SK-N-SH (cell line): ENCODE measurements at regions not wholly inside any gene's neighbourhood (a gene's known extent, or its start where the extent isn't known, plus 50 kb on each side); places are given as distances from the start of the nearest gene placed in this dataset.
"Not testable (repeated sequence)": the region's sequence is repeated elsewhere in the genome, so short reads cannot be mapped to it uniquely, and the experiment has no call there.

Source experiments
- CTCF ChIA-PET: fragments of 300-600, 350-600 bp; formaldehyde crosslinking; extraction: SDS; loops from one replicate; lab custom pipeline; 2021; lab: Yijun Ruan, JAX
- POLR2A ChIA-PET: fragments of 350-600 bp; sonication (Branson Sonifier 250); formaldehyde crosslinking; extraction: SDS; loops from one replicate; lab custom pipeline; 2020; ENCODE audit warnings: antibody characterized with exemption, inconsistent platforms; lab: Yijun Ruan, JAX
- DNase-seq: peaks from one replicate; pipeline ENCODE4 v3.0.0; 2012
- H2AFZ ChIP-seq: fragments of 200-600 bp; sonication (generic); 2 replicates; pipeline ENCODE4 v1.8.1; 2016; ENCODE audit warnings: antibody characterized with exemption, mild to moderate bottlenecking, low read depth
- H3F3A ChIP-seq: fragments of 200-600 bp; sonication (generic); replicated peaks from 2 replicates; pipeline ENCODE3; 2016; ENCODE audit warnings: antibody characterized with exemption, mild to moderate bottlenecking; ENCODE audit not compliant: insufficient read depth
- H3K27ac ChIP-seq, 2 experiments: fragments of 200-500 bp in 1 of 2; fragments of 200-600 bp in 1 of 2; sonication (Bioruptor generic) in 1 of 2; sonication (generic), shearing (Covaris generic) in 1 of 2; 2 replicates each; pipeline versions ENCODE4 v1.5.1 to v1.6.1; 2014 to 2016; ENCODE audit warnings: low read depth in 2 of 2, inconsistent platforms in 1 of 2, low read length in 1 of 2, mild to moderate bottlenecking in 1 of 2, mixed read lengths in 1 of 2
- H3K27me3 ChIP-seq: fragments of 200-600 bp; sonication (generic), shearing (Covaris generic); 2 replicates; pipeline ENCODE4 v1.6.1; 2016; ENCODE audit warnings: mixed run types; ENCODE audit not compliant: insufficient read depth
- H3K36me3 ChIP-seq, 2 experiments: fragments of 200-500 bp in 1 of 2; fragments of 200-600 bp in 1 of 2; sonication (Bioruptor generic) in 1 of 2; sonication (generic) in 1 of 2; replicated peaks in 1 of 2; 2 replicates each; pipeline versions ENCODE3 to v1.5.1; 2014 to 2016; ENCODE audit warnings: low read length in 1 of 2, mild to moderate bottlenecking in 1 of 2; ENCODE audit not compliant: insufficient read depth in 2 of 2, control insufficient read depth in 1 of 2
- H3K4me1 ChIP-seq, 2 experiments: fragments of 200-500 bp in 1 of 2; fragments of 200-600 bp in 1 of 2; sonication (Bioruptor generic) in 1 of 2; sonication (generic), shearing (Covaris generic) in 1 of 2; 2 replicates each; pipeline versions ENCODE4 v1.5.1 to v1.6.1; 2014 to 2016; ENCODE audit warnings: low read depth in 1 of 2, low read length in 1 of 2, mixed run types in 1 of 2; ENCODE audit not compliant: insufficient read depth in 2 of 2, control insufficient read depth in 1 of 2
- H3K4me2 ChIP-seq: fragments of 200-600 bp; sonication (generic), shearing (Covaris generic); 2 replicates; pipeline ENCODE4 v1.6.1; 2017; ENCODE audit warnings: mixed run types
- H3K4me3 ChIP-seq, 2 experiments: fragments of 200-500 bp in 1 of 2; fragments of 200-600 bp in 1 of 2; sonication (Bioruptor generic) in 1 of 2; sonication (generic), shearing (Covaris generic) in 1 of 2; 2 replicates each; pipeline versions ENCODE4 v1.5.1 to v1.8.1; 2014 to 2016; ENCODE audit warnings: low read depth in 2 of 2, inconsistent platforms in 1 of 2, low read length in 1 of 2, mild to moderate bottlenecking in 1 of 2, mixed read lengths in 1 of 2, moderate library complexity in 1 of 2
- H3K79me2 ChIP-seq: fragments of 200-600 bp; sonication (generic); 2 replicates; pipeline ENCODE4 v1.8.1; 2017; ENCODE audit warnings: mild to moderate bottlenecking; ENCODE audit not compliant: insufficient read depth
- H3K9ac ChIP-seq: fragments of 200-600 bp; sonication (generic); 2 replicates; pipeline ENCODE4 v1.6.1; 2017; ENCODE audit warnings: mixed run types
- H3K9me2 ChIP-seq: fragments of 200-600 bp; sonication (generic); 2 replicates; pipeline ENCODE4 v1.6.1; 2017; ENCODE audit warnings: mixed run types
- H3K9me3 ChIP-seq: fragments of 200-600 bp; sonication (generic); 2 replicates; pipeline ENCODE4 v1.6.1; 2017; ENCODE audit warnings: mixed run types, mild to moderate bottlenecking, moderate library complexity
- H4K20me1 ChIP-seq: fragments of 200-600 bp; sonication (generic); 2 replicates; pipeline ENCODE4 v1.6.1; 2017; ENCODE audit warnings: mild to moderate bottlenecking, mixed run types; ENCODE audit not compliant: insufficient read depth
- CHD2 ChIP-seq: fragments of 150-350 bp; IDR thresholded peaks from 2 replicates; pipeline ENCODE4 v1.6.1; 2018; ENCODE audit warnings: low read length; ENCODE audit not compliant: partially characterized antibody
- EZH2phosphoT487 ChIP-seq: fragments of 200-600 bp; sonication (generic); IDR thresholded peaks from 2 replicates; pipeline ENCODE4 v1.6.1; 2017; ENCODE audit warnings: low read depth, mixed run types, mild to moderate bottlenecking, antibody characterized with exemption, moderate library complexity, borderline replicate concordance
- FOSL2 ChIP-seq: IDR thresholded peaks from 2 replicates; pipeline ENCODE4 v1.4.0; 2012; ENCODE audit warnings: low read depth, mild to moderate bottlenecking, moderate library complexity, borderline replicate concordance
- GABPA ChIP-seq: IDR thresholded peaks from 2 replicates; pipeline ENCODE4 v1.4.0; 2012; ENCODE audit warnings: low read depth, mild to moderate bottlenecking
- JUND ChIP-seq: IDR thresholded peaks from 2 replicates; pipeline ENCODE4 v1.4.0; 2012
- MEF2A ChIP-seq: IDR thresholded peaks from 2 replicates; pipeline ENCODE4 v1.4.0; 2012; ENCODE audit warnings: low read depth, borderline replicate concordance
- RAD21 ChIP-seq: IDR thresholded peaks from 2 replicates; pipeline ENCODE4 v1.6.1; 2012; ENCODE audit warnings: mild to moderate bottlenecking, low read length
- RFX5 ChIP-seq: IDR thresholded peaks from 2 replicates; pipeline ENCODE4 v1.6.1; 2012; ENCODE audit warnings: mild to moderate bottlenecking, improper control_type of control experiment, low read length
- TCF12 ChIP-seq: IDR thresholded peaks from 2 replicates; pipeline ENCODE4 v1.4.0; 2012
- TEAD4 ChIP-seq: IDR thresholded peaks from 2 replicates; pipeline ENCODE4 v1.4.0; 2012; ENCODE audit warnings: mild to moderate bottlenecking, borderline replicate concordance; ENCODE audit not compliant: insufficient read depth
- YY1 ChIP-seq: IDR thresholded peaks from 2 replicates; pipeline ENCODE4 v1.4.0; 2012; ENCODE audit warnings: low read depth, mild to moderate bottlenecking
- WGBS: methylation state at CpG from one replicate; pipeline ENCODE4 v1.1.6; 2017; ENCODE audit warnings: low lambda C conversion rate; 5-methylcytosine and 5-hydroxymethylcytosine counted together
- TF ChIP-seq, protein P1 (sequence below): IDR thresholded peaks from 2 replicates; pipeline ENCODE4; 2012
- TF ChIP-seq, protein P2 (sequence below): fragments of 150-350 bp; IDR thresholded peaks from 2 replicates; pipeline ENCODE4 v1.6.1; 2016; ENCODE audit warnings: mild to moderate bottlenecking, low read depth, low read length
- TF ChIP-seq, protein P3 (sequence below): IDR thresholded peaks from 2 replicates; pipeline ENCODE4 v1.4.0; 2012; ENCODE audit warnings: low read depth, borderline replicate concordance

DNA sequence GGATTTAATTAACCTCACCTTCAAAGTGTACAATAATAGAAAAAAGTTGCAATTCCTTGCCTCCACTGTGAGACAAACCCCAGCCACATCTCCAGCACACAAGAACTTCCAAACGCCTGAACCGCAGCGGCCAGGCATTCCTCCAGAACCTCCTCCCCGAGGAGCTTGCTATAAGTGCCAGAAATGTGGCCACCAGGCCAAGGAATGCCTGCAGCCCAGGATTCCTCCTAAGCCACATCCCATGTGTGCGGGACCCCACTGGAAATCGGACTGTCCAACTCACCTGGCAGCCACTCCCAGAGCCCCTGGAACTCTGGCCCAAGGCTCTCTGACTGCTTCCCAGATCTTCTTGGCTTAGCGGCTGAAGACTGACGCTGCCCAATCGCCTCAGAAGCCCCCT is 959.9 kb upstream of the GRIA3 start:
- CTCF ChIA-PET, H3K27ac ChIP-seq, H3K36me3 ChIP-seq, POLR2A ChIA-PET, H3K9me3 ChIP-seq, H3K79me2 ChIP-seq, H4K20me1 ChIP-seq, H3K4me2 ChIP-seq, H3F3A ChIP-seq, H2AFZ ChIP-seq, DNase-seq, H3K27me3 ChIP-seq, H3K9ac ChIP-seq, H3K4me1 ChIP-seq, H3K9me2 ChIP-seq, H3K4me3 ChIP-seq: not testable (repeated sequence)
- 0% methylated on average over 7 of the region's 9 CpGs for WGBS

DNA sequence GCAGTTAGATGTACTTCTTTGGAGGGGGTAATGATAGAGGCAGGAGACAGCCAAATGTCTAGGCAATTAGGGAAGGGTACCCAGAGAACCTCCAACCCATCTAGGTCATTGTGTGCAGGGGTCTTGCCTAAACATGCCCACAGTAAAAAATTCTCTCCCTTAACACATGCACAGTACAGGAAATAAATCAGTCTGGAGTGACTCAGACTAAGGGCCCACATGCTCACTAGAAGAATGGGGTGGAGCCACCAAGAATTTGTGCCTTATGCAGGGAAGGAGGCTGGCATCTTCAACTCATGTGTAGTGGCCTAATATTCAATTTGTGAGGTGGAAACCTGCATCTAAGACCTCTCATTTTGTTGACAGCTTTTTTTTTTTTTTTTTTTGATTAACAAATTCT is 945.3 kb upstream of the GRIA3 start:
- no peaks in the 10 kb centered on the region for H4K20me1 ChIP-seq
- CTCF ChIA-PET: no interaction called here
- no peaks in the 10 kb centered on the region for H3F3A ChIP-seq
- H3K9ac ChIP-seq: no peak overlapping the region
- no peak overlapping the region for H3K4me2 ChIP-seq
- no peaks in the 10 kb centered on the region for H3K4me1 ChIP-seq
- no peaks in the 10 kb centered on the region for H3K79me2 ChIP-seq
- DNase-seq: no peak
- H3K27me3 ChIP-seq: no peaks in the 10 kb centered on the region
- H3K9me2 ChIP-seq: no peaks in the 10 kb centered on the region
- TF ChIP-seq MEF2A: no peak
- TF ChIP-seq, all 33 proteins: peak for 0
- Histone ChIP-seq H3K4me3 (no peak overlapping the region), H3K9me3 (no peaks in the 10 kb centered on the region), H3K27ac (no peak overlapping the region), H3K36me3 (no peaks in the 10 kb centered on the region), H2AFZ (no peak overlapping the region)
- POLR2A ChIA-PET: no interaction called here

DNA sequence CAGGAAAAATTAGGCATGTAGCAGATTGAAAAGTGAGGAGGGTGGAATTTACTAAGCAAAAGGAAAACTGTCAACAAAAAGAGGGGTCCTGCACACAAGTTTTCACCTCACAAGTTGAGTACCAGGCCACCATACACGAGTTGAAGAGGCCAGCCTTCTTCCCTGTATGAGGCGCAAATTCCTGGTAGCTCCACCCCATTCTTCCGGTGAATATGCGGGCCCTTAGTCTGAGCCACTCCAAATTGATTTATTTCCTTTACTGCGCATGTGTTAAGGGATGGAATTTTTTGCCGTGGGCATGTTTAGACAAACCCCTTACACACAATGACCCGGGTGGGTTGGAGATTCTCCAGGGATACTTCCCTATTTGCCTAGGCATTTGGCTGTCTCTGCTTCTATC is 942.1 kb upstream of the GRIA3 start:
- no peaks in the 10 kb centered on the region for H3K27me3 ChIP-seq
- H3K9me3 ChIP-seq: no peaks in the 10 kb centered on the region
- ChIA-PET POLR2A (no interaction called here), CTCF (no interaction called here)
- H3K4me2 ChIP-seq: no peak overlapping the region
- H3K36me3 ChIP-seq: no peaks in the 10 kb centered on the region
- H4K20me1 ChIP-seq: no peaks in the 10 kb centered on the region
- no peak for DNase-seq
- 8% methylated on average over 7 of the region's 7 CpGs for WGBS
- no peak overlapping the region for H2AFZ ChIP-seq
- H3K79me2 ChIP-seq: no peaks in the 10 kb centered on the region
- no peaks in the 10 kb centered on the region for H3K9me2 ChIP-seq
- H3F3A ChIP-seq: no peaks in the 10 kb centered on the region
- H3K4me3 ChIP-seq: no peak overlapping the region
- H3K27ac ChIP-seq: no peak overlapping the region
- no peaks in the 10 kb centered on the region for H3K4me1 ChIP-seq
- no peak overlapping the region for H3K9ac ChIP-seq
- TF ChIP-seq TEAD4 (no peak), CHD2 (no peak), GABPA (no peak), YY1 (no peak), RAD21 (no peak), RFX5 (no peak), TCF12 (no peak), FOSL2 (no peak), JUND (no peak), EZH2phosphoT487 (no peak)
- TF ChIP-seq, protein P1, sequence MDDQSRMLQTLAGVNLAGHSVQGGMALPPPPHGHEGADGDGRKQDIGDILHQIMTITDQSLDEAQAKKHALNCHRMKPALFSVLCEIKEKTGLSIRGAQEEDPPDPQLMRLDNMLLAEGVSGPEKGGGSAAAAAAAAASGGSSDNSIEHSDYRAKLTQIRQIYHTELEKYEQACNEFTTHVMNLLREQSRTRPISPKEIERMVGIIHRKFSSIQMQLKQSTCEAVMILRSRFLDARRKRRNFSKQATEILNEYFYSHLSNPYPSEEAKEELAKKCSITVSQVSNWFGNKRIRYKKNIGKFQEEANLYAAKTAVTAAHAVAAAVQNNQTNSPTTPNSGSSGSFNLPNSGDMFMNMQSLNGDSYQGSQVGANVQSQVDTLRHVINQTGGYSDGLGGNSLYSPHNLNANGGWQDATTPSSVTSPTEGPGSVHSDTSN: no peak
- TF ChIP-seq, protein P2, sequence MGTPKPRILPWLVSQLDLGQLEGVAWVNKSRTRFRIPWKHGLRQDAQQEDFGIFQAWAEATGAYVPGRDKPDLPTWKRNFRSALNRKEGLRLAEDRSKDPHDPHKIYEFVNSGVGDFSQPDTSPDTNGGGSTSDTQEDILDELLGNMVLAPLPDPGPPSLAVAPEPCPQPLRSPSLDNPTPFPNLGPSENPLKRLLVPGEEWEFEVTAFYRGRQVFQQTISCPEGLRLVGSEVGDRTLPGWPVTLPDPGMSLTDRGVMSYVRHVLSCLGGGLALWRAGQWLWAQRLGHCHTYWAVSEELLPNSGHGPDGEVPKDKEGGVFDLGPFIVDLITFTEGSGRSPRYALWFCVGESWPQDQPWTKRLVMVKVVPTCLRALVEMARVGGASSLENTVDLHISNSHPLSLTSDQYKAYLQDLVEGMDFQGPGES: no peak
- TF ChIP-seq, protein P3, sequence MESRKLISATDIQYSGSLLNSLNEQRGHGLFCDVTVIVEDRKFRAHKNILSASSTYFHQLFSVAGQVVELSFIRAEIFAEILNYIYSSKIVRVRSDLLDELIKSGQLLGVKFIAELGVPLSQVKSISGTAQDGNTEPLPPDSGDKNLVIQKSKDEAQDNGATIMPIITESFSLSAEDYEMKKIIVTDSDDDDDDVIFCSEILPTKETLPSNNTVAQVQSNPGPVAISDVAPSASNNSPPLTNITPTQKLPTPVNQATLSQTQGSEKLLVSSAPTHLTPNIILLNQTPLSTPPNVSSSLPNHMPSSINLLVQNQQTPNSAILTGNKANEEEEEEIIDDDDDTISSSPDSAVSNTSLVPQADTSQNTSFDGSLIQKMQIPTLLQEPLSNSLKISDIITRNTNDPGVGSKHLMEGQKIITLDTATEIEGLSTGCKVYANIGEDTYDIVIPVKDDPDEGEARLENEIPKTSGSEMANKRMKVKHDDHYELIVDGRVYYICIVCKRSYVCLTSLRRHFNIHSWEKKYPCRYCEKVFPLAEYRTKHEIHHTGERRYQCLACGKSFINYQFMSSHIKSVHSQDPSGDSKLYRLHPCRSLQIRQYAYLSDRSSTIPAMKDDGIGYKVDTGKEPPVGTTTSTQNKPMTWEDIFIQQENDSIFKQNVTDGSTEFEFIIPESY: no peak
